Glomerular visceral epithelial cell (primary cell): ENCODE measurements at regions not wholly inside any gene's neighbourhood (a gene's known extent, or its start where the extent isn't known, plus 50 kb on each side); places are given as distances from the start of the nearest gene placed in this dataset.
"Not testable (repeated sequence)": the region's sequence is repeated elsewhere in the genome, so short reads cannot be mapped to it uniquely, and the experiment has no call there.

Experiments used
- DNase-seq: peaks from one replicate; pipeline ENCODE4 v3.0.0-alpha.2; 2016; ENCODE audit errors: extremely low spot score

GRCh38 chr1:19591482-19592091 lies 52.5 kb upstream of the NBL1 start:
- DNase-seq = no peak

GRCh38 chr1:19585507-19585906 lies 58.6 kb upstream of the NBL1 start:
- DNase-seq = no peak

GRCh38 chr1:19582318-19582717 lies 61.8 kb upstream of the NBL1 start:
- peak; percentile 57 for DNase-seq

- DNase-seq = no peak
Observed at GRCh38 chr1:19581381-19581780, 62.7 kb upstream of the NBL1 start.

GRCh38 chr1:19577561-19577960 lies 66.5 kb upstream of the NBL1 start:
- DNase-seq = no peak

- no peak for DNase-seq
Observed at GRCh38 chr1:19577036-19577435, 67.1 kb upstream of the NBL1 start.

- no peak for DNase-seq
Observed at GRCh38 chr1:19569786-19570185, 74.3 kb upstream of the NBL1 start.

- no peak for DNase-seq
Observed at GRCh38 chr1:19567041-19567440, 77.1 kb upstream of the NBL1 start.

GRCh38 chr1:19564366-19564765 lies 79.0 kb upstream of the CAPZB start:
- no peak for DNase-seq

- no peak for DNase-seq
Observed at GRCh38 chr1:19563324-19564097, 78.2 kb upstream of the CAPZB start.

- DNase-seq = no peak
Observed at GRCh38 chr1:19562847-19563246, 77.5 kb upstream of the CAPZB start.

GRCh38 chr1:19560480-19560879 lies 75.1 kb upstream of the CAPZB start:
- no peak for DNase-seq

GRCh38 chr1:19559641-19560040 lies 74.3 kb upstream of the CAPZB start:
- DNase-seq = peak; percentile 8

- no peak for DNase-seq
Observed at GRCh38 chr1:19557609-19558051, 72.3 kb upstream of the CAPZB start.

GRCh38 chr1:19554090-19554489 lies 68.8 kb upstream of the CAPZB start:
- DNase-seq = no peak

- DNase-seq = no peak
Observed at GRCh38 chr1:19552291-19553010, 67.1 kb upstream of the CAPZB start.

- not testable (repeated sequence) for DNase-seq
Observed at GRCh38 chr1:19551837-19552236, 66.5 kb upstream of the CAPZB start.

GRCh38 chr1:19550437-19550836 lies 65.1 kb upstream of the CAPZB start:
- not testable (repeated sequence) for DNase-seq

GRCh38 chr1:19547814-19548213 lies 62.5 kb upstream of the CAPZB start:
- no peak for DNase-seq

GRCh38 chr1:19536519-19536918 lies 51.2 kb upstream of the CAPZB start:
- no peak for DNase-seq

GRCh38 chr1:19535214-19535613 lies 49.9 kb upstream of the CAPZB start:
- no peak for DNase-seq
